Inferior parietal cortex (tissue), 1 donor: ENCODE measurements at regions not wholly inside any gene's neighbourhood (a gene's known extent, or its start where the extent isn't known, plus 50 kb on each side); places are given as distances from the start of the nearest gene placed in this dataset.
"Not testable (repeated sequence)": the region's sequence is repeated elsewhere in the genome, so short reads cannot be mapped to it uniquely, and the experiment has no call there.

Experiments
- DNase-seq: peaks from one replicate; pipeline ENCODE4 v3.0.0-alpha.2; 2016; ENCODE audit errors: extremely low spot score

DNA sequence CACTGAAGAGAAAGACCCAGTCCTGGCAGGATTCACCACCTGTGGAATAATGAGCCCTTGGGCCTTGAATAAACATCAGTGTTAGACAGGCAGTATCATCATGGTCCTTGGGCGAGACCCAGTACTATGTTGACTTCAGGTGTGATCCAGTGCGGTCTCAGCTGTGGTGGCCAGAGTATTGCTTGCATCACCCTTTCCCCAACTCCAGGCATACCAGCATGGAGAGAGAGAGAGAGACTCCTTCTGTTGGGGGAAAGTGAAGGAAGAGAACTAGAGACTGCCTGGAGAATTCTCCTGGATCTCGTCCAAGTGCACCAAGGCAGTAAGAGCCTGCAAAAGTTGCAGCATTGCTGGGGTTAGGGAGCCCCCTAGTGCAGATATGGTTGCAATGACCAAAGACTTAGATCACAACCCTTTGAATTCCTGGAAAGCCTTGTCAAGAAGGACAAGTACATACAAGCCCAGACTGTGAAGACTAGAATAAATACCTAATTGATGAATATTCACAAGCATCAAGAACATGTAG, 61.1 kb upstream of the VAMP7 start:
- peak; percentile 56 for DNase-seq

DNA sequence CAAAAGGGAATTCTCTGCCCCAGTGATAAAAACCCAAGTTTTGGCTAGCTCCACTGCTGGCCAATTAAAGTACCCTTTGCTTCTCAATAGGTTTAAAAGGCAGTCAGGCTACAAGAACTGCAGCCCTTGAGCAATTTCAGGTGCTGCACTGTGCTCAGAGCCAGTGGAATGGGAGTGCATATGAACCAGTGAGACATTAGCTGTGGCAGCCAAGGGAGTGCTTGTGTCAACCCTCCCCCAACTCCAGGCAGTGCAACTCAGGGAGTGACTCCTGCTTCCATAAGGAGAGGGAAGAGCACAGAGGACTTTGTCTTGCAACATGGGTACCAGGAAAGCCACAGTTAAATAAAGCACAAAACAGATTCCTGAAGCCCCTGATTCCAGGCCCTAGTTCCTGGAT, 61.6 kb upstream of the VAMP7 start:
- DNase-seq = no peak

GRCh38 chrX:155814391-155814790, 66.8 kb upstream of the VAMP7 start:
- DNase-seq = not testable (repeated sequence)

- no peak for DNase-seq
These were observed 101.3 kb upstream of the VAMP7 start for GRCh38 chrX:155779831-155780230.

DNA sequence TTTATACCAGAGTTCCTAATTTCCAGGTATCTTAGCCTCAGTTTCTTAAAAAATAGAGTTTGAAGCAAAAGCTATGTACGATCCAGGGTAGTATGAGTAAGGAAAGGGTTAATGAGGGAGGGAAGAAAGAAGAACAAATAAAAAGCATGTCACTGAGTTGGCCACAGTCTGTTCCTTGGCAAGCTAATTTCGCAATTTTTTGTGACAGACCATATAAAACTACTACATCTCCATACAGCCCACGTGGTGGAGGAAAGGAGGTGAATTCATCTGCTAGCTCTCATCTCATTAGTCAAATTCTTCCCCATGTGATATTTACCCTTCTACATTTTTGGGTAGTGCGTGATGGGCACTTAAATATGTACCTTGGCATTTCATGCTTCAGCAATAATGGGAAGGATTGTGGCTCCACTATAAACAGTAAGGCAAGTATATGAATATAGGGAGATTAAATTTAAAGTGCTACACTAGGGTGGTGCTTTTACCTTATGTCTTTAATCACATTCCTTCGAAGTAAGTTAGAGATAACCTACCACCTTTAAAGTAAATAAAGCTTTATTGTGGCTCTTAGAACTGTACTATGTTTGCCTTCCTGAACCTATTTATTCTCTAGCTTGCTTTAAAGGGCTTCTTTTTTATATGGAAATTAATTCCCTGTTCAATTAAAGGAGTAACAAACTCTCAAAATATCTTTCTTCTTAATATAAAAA, 102.1 kb upstream of the VAMP7 start:
- DNase-seq = no peak

DNA sequence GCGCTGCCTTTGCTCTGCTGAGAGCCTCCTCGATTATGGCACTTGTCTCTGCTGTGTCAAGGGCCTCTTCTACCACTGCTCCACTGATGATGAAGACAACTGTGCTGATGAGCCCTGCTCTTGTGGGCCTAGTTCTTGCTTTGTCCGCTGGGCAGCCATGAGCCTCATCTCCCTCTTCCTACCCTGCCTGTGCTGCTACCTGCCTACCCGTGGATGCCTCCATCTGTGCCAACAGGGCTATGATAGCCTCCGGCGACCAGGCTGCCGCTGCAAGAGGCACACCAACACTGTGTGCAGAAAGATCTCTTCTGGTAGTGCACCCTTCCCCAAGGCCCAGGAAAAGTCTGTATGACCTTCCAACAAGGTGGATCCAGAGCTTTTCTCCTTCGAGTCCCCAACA, 106.8 kb upstream of the VAMP7 start:
- no peak for DNase-seq

DNA sequence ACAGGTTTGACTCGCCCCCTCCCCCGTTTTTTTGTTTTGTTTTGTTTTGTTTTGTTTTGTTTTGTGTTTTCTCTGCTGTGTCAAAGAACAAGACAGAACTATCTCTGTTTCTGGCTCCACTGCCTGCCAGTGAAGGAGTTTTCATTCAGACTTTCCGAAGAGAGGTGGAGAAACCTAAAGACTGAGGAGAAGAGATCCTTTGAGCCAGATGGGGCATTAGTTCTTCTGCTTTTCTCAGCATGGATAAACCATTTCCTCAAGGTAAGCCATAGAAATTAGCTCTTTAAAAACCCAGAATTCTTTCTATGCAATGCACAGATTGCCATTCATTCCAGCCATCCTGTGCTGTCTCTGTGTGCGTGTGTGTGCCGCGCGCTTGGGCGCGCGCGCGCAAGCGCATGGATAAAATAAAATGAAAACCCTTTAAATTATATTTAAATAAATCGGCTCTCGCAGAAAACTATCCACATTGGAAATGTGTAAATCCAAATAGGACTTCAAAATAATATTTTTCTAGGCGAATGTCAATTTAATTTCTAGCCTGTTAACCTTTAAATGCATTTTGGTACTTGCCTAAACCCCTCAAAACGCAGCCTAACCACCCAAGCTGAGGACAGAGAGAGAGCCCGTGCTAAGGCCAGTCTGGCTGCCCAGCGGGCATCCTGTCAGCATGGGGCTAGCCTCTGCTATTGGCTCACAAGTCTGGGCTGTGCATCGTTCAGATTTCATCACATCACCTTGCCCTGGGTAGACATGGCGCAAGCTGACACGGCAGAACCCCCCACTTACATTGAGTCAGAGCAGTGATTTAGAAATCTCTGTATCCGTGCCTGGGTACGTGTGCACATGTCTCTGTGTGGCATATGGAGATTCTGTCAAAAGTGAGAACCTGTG, 113.0 kb upstream of the VAMP7 start:
- DNase-seq = peak; percentile 17

DNA sequence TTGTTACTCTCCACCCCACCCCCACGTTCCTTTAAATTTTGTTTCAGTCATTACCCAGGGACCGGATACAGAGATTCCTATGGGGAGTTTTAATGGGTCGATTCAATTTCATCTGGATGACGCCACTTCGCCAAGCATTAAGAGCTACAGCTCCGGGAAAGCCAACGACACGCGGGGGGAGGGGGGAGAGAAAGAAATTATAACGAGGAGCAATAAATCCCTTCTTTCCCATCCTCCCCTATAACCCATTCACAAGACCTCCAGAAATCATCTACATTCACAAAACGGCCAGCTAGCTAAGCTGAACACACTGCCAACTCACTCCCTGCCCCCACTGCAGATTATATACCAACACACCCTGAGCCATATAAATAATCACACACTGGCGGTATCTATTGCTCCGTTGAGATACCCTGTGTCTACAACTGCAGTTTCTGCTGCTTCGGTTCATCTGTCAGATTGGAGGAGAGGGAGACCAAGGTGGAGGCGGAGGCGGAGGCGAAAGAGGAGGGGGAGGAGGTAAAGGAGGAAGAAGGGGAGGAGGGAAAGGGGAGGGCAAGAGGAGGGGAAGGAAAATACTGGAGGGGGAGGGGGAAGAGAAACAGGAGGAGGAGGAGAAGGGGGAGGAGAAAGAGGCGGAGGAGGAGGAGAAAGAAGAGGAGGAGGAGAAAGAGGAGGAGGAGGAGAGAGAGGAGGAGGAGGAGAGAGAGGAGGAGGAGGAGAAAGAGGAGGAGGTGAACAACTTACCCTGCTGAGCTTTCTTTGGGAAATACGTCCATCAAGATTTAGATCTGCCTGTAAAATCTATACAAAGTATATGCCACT, 113.9 kb upstream of the VAMP7 start:
- peak; percentile 5 for DNase-seq

DNA sequence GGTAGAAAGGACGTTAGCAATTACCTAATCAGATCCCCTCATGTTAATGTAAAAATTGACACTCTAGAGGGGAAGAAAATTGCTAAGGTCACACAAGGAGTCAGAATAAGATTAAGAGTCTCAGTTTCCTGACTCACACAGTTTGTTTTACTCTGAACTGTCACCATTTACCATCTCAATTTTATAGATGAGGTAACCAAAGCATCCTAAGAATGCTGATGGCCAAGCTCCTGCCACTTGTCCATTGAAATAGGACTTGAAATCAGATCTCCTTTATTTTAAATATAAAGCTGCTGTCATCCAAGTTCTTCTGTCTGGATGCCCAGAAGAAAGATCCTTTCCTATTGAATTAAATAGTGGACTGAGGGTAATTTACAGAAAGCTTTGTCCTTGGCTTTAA, 114.8 kb upstream of the VAMP7 start:
- no peak for DNase-seq

DNA sequence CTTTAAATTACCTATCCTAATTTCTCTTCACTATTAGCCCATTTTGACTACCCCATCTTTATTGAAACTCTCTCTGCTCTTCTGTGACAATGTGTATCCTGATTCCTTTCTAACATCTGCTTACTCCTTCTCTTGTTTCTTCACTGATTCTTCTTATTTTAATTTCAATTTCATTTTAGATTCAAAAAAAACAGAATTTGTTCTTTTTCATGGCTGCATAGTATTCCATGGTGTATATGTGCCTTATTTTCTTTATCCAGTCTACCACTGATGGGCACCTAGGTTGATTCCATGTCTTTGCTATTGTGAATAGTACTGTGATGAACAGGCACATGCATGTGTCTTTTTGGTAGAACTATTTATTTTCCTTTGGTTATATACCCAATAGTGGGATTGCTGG, 120.0 kb upstream of the VAMP7 start:
- no peak for DNase-seq

GRCh38 chrX:155757046-155757759, 123.9 kb upstream of the VAMP7 start:
- DNase-seq = no peak

DNA sequence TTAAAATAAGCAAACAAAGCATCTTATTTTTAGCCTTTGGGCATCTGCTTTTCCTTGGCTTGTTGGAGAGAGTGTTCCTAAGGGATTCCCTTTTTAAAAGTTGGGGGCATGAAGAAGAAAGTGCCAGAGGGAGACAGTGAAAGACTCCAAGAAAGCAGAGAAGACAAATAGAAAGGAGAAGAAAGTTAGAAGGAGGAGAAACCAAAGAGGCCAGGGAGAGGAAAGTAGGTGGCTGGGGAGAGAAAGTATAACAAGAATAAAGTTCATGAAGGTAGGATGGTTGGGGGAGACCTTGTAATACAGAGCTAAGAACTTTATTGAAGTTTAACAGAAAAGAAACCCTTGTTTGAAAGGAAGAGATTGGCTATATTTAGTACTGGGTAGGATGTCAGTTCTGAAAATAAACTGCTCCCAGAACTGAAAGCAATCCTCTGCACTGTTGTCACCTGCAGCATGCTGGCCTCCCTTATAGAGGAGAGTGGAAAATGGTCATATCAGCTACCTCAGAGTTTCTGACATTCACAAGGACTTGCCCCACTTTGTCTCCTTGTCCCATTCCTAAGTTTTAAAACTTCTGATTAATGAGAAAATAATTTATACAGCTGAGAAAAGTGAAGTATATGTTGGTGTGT, 125.3 kb upstream of the VAMP7 start:
- no peak for DNase-seq

GRCh38 chrX:155751131-155751530, 130.0 kb upstream of the VAMP7 start:
- DNase-seq = no peak

DNA sequence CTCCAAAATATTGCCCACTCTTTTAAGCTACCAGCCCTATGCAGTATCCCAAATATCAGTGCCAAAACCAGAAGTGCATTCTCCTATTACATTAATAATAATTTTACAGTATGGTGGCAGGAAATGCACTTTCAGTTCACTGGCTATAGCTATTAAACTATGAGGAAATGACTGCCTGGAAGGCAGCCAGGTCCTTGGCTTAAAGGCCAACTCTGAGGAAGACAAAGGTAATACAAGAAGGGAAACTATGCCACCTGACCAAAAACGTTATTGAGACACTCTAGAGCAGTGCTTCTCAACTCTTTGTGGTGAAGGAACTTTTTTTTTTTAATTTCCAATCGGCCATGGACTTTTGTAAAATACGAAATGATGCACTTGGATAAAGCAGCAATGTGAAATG, 133.6 kb upstream of the VAMP7 start:
- no peak for DNase-seq

DNA sequence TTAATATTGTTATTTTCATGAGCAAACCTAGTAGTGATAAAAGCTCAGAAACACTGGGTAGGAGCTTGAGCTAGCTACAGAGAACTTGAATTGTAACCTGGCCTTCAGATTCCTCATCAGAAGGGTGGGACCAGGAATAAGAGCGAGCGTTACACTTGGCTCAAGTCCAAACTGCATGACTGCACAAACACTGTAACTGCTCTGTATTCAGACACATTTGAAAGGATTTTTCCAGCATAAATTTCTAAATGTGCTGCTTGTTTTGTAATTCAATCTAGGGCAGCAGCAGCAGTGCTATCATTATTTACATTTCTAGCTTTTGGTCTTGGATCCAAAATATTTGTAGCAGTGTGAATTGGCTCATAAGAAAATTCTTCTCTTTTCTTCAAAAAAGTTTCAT, 133.0 kb upstream of the TMLHE start:
- DNase-seq = no peak

DNA sequence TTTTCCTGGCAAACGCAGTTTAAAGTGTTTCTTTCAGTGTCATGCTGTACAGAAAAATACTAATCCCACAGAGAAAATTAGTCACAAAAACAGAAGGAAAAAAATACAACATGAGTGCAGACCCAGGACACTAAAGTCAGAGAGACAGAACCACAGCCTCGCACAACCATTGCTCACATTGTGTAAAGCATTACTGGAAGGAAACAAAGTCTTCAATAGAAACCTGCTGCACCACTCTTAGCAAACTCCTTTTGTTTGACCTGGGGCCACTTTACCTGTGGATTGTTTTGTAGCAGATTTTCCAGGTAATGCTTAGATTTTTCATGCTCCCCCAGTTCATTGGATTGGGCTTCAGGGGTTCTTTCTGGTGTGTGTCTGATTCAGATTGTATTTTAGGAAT, 131.8 kb upstream of the TMLHE start:
- no peak for DNase-seq

GRCh38 chrX:155728335-155728734, 115.6 kb upstream of the TMLHE start:
- DNase-seq = not testable (repeated sequence)

DNA sequence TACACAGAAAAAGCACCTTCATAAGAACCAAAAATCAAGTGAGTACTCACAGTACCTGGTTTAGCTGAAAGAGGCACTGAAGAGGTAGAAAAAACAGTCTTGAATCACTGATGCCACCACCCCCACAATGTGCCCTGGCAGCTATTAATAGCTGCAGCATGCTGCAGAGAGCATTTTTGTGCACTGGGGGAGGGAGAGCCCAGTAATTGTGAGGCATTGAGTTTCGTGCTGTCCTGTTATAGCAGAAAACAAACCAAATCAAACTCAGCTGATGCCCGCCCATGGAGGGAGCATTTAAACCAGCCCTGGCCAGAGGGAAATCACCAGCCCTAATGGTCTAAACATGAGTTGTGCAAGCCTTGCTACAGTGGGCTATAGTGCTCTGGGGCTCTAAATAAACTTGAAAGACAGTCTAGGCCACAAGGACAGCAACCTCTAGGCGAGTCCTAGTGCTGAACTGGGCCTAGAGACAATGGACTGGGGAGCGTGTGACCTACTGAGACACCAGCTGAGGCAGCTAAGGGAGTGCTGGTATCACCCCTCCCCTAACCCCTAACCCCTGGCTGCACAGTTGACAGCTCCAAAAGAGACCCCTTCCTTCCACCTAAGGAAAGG, 106.3 kb upstream of the TMLHE start:
- DNase-seq = no peak

- no peak for DNase-seq
These were observed 102.4 kb upstream of the TMLHE start for GRCh38 chrX:155715141-155715540.

DNA sequence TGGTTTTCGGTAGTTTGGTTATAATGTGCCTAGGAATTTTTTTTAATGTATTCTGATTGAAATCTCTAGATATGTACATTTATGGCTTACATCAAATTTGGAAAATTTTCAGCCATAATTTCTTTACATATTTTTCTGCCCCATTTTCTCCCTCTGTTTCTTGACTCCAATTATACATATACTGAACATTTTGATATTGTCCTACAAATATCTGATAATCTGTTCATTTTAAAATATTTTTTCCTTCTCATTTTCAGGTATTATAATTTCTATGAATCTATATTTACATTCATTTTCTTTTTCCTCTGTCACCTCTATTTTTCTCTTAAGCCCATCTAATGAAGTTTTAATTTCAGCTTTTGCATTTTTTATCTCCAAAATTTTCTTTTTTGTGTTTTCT, 82.7 kb upstream of the TMLHE start:
- no peak for DNase-seq

- DNase-seq = no peak
These were observed 81.9 kb upstream of the TMLHE start for GRCh38 chrX:155694649-155695048.
